ENCODE measurements at regions not wholly inside any gene's neighbourhood (a gene's known extent, or its start where the extent isn't known, plus 50 kb on each side); places are given as distances from the start of the nearest gene placed in this dataset.
A peak's percentile ranks its signal among the peaks of the same experiment; 100 is the strongest.

DNA sequence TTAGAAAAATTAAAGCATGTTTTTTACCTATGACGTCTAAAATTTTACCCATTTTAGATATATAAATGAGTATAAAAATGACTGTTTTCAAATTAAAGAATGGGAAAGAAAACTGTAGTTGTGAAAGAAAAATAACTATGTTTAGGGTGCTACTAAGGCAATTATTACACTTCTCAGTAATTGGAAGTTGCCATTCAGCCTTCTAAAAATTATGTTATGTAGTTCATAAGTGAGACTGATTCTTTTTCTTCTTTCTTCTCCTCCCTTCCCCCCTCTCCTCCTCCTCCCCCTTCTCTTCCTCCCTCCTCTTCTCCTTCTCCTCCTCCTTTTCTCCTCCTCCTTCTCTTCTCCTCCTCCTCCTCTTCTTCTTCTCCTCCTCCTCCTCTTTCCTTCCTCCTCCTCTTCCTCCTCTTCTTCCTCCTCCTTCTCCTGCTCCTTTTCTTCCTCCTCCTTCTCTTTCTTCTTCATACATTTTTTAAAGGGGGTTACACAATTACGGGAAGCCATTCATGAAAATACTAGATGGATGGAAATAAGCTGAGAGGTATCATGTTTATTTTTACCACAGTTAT lies 223.6 kb downstream of the CETN3 start:
- DNase-seq, result no peak

GRCh38 chr5:90184764-90185163 lies 224.8 kb downstream of the CETN3 start:
- DNase-seq, result no peak

DNA sequence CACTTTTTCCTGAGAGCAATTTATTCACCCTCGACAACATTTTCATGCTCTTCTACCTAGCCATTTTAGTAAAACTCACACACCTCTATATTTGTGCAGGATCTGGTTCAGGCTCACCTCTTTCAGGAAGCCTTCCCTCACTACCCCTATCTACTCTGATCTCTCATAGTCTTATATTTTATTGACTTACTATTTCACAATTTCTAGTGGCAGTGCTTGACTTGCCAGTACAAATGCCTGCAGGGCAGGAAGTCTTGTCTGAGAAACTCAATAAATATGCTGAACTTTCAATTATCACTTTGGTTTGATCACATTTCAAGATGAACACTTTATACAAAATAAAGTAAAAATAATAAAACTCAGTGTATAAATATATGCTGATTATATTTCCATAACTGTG lies 226.8 kb downstream of the CETN3 start:
- no peak for DNase-seq

DNA sequence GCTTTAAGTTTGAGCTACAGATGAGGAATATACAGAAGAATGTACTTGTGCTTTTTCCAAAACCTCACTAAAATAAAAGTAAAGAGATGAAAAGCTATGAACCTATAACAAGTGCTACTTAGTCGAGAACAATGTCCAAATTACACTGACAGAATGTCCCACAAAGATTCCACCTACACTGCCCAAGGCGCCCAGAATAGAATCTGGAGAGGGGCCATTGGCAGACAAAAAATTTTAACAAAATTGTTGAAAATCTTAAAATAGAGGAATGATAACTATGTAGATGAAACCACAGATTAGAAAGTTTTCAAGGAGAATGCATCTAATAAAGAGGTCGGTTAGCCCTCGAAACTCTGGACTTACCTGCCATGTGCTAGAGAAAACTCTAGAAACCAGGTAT lies 235.3 kb downstream of the CETN3 start:
- DNase-seq, result no peak

GRCh38 chr5:90173299-90174030 lies 236.1 kb downstream of the CETN3 start:
- DNase-seq, result no peak

DNA sequence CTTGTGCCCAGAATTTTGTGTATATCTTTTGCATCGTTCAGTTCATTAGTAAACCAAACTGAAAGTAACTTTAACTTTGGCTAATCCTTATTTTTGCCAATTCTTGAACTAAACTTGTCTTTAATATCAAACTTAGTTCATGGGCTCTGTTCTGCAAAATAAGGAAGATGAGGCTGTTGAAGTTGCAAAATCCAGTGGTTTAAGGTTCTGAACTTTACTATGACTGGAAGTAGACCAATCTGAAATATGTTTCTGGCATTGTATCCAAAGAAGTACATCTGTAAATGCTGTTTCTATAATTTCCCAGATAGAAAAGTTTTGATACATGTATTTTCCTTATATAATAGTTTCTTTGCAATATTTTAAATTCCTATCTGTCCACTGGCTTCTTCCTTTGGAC lies 238.1 kb downstream of the CETN3 start:
- DNase-seq, result no peak

GRCh38 chr5:90170261-90170660 lies 239.3 kb downstream of the CETN3 start:
- DNase-seq, result no peak

- no peak for DNase-seq
Measured at GRCh38 chr5:90169078-90169477, 240.5 kb downstream of the CETN3 start.

DNA sequence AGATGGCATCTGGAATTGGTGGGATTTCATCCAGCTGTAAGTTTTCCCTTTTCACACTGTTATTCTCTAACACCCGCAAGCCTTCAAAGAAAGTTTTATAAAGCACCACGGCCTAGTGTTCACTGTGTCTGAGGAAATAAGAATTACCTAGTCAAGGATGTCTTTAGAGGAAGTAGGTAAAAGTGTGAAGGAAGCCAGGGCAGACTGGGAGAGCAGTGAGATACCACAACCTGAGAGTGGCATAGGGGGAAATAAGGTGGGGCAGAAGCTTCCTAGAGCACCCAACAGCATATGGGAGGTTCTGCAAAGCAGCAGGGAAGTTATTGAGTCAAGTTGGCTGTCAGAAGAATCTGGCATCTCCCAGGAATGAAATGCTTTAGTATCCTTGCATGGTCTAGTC lies 241.2 kb downstream of the CETN3 start:
- DNase-seq, result no peak

GRCh38 chr5:90166816-90167215 lies 242.7 kb downstream of the CETN3 start:
- DNase-seq, result no peak

- no peak for DNase-seq
Measured at GRCh38 chr5:90162324-90162723, 247.2 kb downstream of the CETN3 start.

GRCh38 chr5:90161414-90161813 lies 248.1 kb downstream of the CETN3 start:
- peak; percentile 42 for DNase-seq

- no peak for DNase-seq
Measured at GRCh38 chr5:90158131-90158530, 251.4 kb downstream of the CETN3 start.

- DNase-seq, result no peak
Measured at GRCh38 chr5:90153031-90153430, 256.5 kb downstream of the CETN3 start.

DNA sequence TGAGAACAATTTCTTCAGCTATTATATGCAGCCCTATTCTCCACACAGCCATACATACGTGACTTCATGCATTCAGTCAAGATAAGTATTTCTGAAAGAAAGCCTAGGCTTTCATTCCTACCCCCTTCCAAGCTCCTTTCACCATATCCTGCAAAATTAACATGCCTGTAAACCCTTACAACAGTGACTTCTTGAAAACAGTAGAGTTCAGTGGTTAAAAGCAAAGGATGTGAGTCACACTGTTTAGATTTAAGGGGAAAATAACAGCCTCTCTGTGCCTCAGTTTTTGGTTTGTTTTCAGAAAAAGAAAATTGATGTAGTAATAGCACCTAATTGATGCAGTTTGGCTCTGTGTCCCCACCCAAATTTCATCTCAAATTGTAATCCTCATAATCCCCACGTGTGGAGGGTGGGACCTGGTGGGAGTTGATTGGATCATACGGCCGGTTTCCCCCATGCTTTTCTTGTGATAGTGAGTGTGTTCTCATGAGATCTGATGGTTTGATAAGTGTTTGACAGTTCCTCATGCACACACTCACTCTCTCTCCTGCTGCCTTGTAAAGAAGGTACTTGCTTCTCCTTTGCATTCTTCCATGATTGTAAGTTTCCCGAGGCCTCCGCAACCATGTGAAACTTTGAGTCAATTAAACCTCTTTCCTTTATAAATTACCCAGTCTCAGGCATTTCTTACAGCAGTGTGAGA lies 264.8 kb downstream of the CETN3 start:
- DNase-seq, result no peak

DNA sequence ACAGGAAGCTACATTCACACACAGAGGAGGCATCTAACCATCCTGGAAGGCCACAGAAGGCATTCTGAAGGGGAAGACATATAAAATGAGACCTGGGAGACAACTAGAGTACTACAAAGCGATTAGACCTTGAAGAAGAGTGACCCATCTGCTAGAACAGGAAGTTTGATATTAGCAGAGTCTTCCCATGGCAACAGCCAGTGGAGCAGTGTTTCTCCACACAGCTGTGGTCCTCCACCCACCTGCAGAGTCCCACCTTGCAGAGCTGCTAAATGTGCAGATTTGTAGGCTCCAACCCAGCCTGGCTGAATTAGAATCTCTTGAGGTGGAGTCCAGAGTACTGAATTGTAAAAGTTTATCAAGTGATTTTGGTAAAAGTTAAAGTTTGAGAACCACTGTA lies 267.0 kb downstream of the CETN3 start:
- no peak for DNase-seq

DNA sequence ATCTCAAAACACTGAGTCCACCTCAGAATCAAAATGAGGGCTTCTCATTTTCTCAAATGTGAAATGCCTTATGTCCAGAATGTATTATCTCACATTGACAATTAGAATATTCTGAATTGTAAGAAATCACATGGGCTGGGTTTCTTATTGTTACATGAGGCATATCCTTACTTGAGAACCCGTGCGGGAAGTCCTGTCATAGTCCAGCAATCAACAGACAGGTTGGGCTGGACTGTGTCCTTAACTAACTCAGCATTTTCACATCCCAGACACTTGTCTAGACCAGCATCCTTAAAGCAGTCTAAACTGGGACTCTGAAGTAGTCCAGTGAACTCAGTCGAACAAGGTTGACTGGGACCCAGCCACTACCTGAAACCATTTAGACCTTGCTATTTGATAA lies 267.6 kb downstream of the CETN3 start:
- no peak for DNase-seq

- no peak for DNase-seq
Measured at GRCh38 chr5:90136952-90137528, 272.5 kb downstream of the CETN3 start.

DNA sequence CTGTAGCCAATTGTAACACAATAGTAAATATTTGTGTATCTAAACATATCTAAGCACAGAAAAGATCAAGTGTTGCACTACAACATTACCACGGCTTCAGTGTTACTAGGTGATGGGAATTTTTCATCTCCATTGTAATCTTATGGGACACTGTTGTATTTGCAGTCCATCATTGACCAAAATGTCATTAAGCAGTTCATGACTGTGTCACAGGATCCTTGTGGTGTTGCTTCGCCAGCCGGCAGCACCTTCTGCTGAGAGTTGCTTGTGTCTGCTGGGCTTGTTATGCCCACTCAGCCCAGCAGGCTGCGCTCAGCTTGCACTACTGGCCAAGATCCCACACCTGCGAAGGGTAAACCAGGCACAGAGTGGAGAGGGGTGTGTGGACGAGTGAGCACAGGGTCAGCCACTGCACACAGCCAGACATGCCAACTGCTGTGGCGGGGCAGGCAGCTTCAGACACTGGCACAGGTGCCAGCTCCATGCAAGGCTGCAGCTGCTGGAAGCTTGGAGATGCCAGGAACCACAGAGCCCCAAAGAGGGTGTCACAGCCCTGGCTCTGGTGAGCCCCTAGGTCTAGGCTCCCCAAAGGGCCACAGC lies 273.7 kb downstream of the CETN3 start:
- DNase-seq, result no peak

- DNase-seq, result peak; percentile 66
Measured at GRCh38 chr5:90134892-90135291, 274.7 kb downstream of the CETN3 start.

GRCh38 chr5:90134381-90134780 lies 275.2 kb downstream of the CETN3 start:
- no peak for DNase-seq

GRCh38 chr5:90133941-90134340 lies 275.6 kb downstream of the CETN3 start:
- no peak for DNase-seq

- DNase-seq, result no peak
Measured at GRCh38 chr5:90131383-90132133, 278.0 kb downstream of the CETN3 start.
